Mucosa of stomach (tissue), 1 donor: ENCODE measurements at regions not wholly inside any gene's neighbourhood (a gene's known extent, or its start where the extent isn't known, plus 50 kb on each side); places are given as distances from the start of the nearest gene placed in this dataset.

Experiments used
- H3K27me3 ChIP-seq: one replicate; pipeline ENCODE4 v1.7.0; 2013; ENCODE audit warnings: mild to moderate bottlenecking, low read length; ENCODE audit not compliant: control insufficient read depth, insufficient read depth
- H3K36me3 ChIP-seq: one replicate; pipeline ENCODE4 v1.7.0; 2013; ENCODE audit warnings: low read length; ENCODE audit not compliant: control insufficient read depth, insufficient read depth
- H3K4me1 ChIP-seq: one replicate; pipeline ENCODE4 v1.7.0; 2013; ENCODE audit warnings: mild to moderate bottlenecking, low read length; ENCODE audit not compliant: control insufficient read depth, insufficient read depth
- H3K4me3 ChIP-seq: one replicate; pipeline ENCODE4 v1.7.0; 2013; ENCODE audit warnings: low read length
- H3K9ac ChIP-seq: one replicate; pipeline ENCODE4 v1.7.0; 2013; ENCODE audit warnings: mild to moderate bottlenecking, low read length, moderate library complexity
- H3K9me3 ChIP-seq: one replicate; pipeline ENCODE4 v1.7.0; 2013; ENCODE audit warnings: mild to moderate bottlenecking, low read length, moderate library complexity; ENCODE audit not compliant: control insufficient read depth
- donor health status: Pancreatic carcinoma.

GRCh38 chr2:219976871-219977270, 349.4 kb downstream of the SLC4A3 start:
- Histone ChIP-seq H3K9ac (no peak overlapping the region), H3K9me3 (no peaks in the 10 kb centered on the region), H3K27me3 (no peaks in the 10 kb centered on the region), H3K4me3 (no peak overlapping the region), H3K36me3 (no peaks in the 10 kb centered on the region), H3K4me1 (no peaks in the 10 kb centered on the region)

- H3K4me1 ChIP-seq = no peaks in the 10 kb centered on the region
- H3K9me3 ChIP-seq = no peaks in the 10 kb centered on the region
- no peaks in the 10 kb centered on the region for H3K36me3 ChIP-seq
- no peaks in the 10 kb centered on the region for H3K27me3 ChIP-seq
- no peak overlapping the region for H3K9ac ChIP-seq
- H3K4me3 ChIP-seq = no peak overlapping the region
These were observed 353.2 kb downstream of the SLC4A3 start for GRCh38 chr2:219980638-219981037.

GRCh38 chr2:219983836-219984235, 356.4 kb downstream of the SLC4A3 start:
- no peaks in the 10 kb centered on the region for H3K4me1 ChIP-seq
- no peaks in the 10 kb centered on the region for H3K27me3 ChIP-seq
- no peaks in the 10 kb centered on the region for H3K9me3 ChIP-seq
- no peak overlapping the region for H3K4me3 ChIP-seq
- H3K9ac ChIP-seq = no peak overlapping the region
- no peaks in the 10 kb centered on the region for H3K36me3 ChIP-seq

- Histone ChIP-seq H3K9me3 (no peaks in the 10 kb centered on the region), H3K9ac (no peak overlapping the region), H3K4me1 (no peaks in the 10 kb centered on the region), H3K36me3 (no peaks in the 10 kb centered on the region), H3K4me3 (no peak overlapping the region), H3K27me3 (no peaks in the 10 kb centered on the region)
These were observed 357.6 kb downstream of the SLC4A3 start for GRCh38 chr2:219985017-219985416.

GRCh38 chr2:219987830-219988229, 360.4 kb downstream of the SLC4A3 start:
- no peaks in the 10 kb centered on the region for H3K4me1 ChIP-seq

GRCh38 chr2:219989744-219990143, 362.3 kb downstream of the SLC4A3 start:
- Histone ChIP-seq H3K9me3 (no peaks in the 10 kb centered on the region), H3K4me1 (no peaks in the 10 kb centered on the region), H3K36me3 (no peaks in the 10 kb centered on the region), H3K4me3 (no peak overlapping the region), H3K9ac (no peak overlapping the region), H3K27me3 (no peaks in the 10 kb centered on the region)

More at GRCh38 chr2:219987830-219988229, 360.4 kb downstream of the SLC4A3 start:
- no peaks in the 10 kb centered on the region for H3K9me3 ChIP-seq
- no peaks in the 10 kb centered on the region for H3K27me3 ChIP-seq
- no peak overlapping the region for H3K9ac ChIP-seq
- no peaks in the 10 kb centered on the region for H3K36me3 ChIP-seq
- no peak overlapping the region for H3K4me3 ChIP-seq

- Histone ChIP-seq H3K4me3 (no peak overlapping the region), H3K4me1 (no peaks in the 10 kb centered on the region), H3K9me3 (no peaks in the 10 kb centered on the region), H3K9ac (no peak overlapping the region), H3K27me3 (no peaks in the 10 kb centered on the region), H3K36me3 (no peaks in the 10 kb centered on the region)
These were observed 363.7 kb downstream of the SLC4A3 start for GRCh38 chr2:219991116-219991515.

GRCh38 chr2:219995399-219995798, 368.0 kb downstream of the SLC4A3 start:
- Histone ChIP-seq H3K9me3 (no peaks in the 10 kb centered on the region), H3K36me3 (no peaks in the 10 kb centered on the region), H3K27me3 (no peaks in the 10 kb centered on the region), H3K9ac (no peak overlapping the region), H3K4me3 (no peak overlapping the region), H3K4me1 (no peaks in the 10 kb centered on the region)

GRCh38 chr2:219995991-219996765, 368.7 kb downstream of the SLC4A3 start:
- no peak overlapping the region for H3K4me3 ChIP-seq
- H3K27me3 ChIP-seq = no peaks in the 10 kb centered on the region
- H3K4me1 ChIP-seq = no peaks in the 10 kb centered on the region
- H3K36me3 ChIP-seq = no peaks in the 10 kb centered on the region
- H3K9ac ChIP-seq = no peak overlapping the region
- H3K9me3 ChIP-seq = no peaks in the 10 kb centered on the region

GRCh38 chr2:219997341-219997851, 370.0 kb downstream of the SLC4A3 start:
- no peaks in the 10 kb centered on the region for H3K9me3 ChIP-seq
- H3K4me3 ChIP-seq = no peak overlapping the region
- H3K36me3 ChIP-seq = no peaks in the 10 kb centered on the region
- no peaks in the 10 kb centered on the region for H3K27me3 ChIP-seq
- H3K9ac ChIP-seq = no peak overlapping the region
- H3K4me1 ChIP-seq = no peaks in the 10 kb centered on the region

- H3K4me1 ChIP-seq = no peaks in the 10 kb centered on the region
- H3K9ac ChIP-seq = no peak overlapping the region
- no peak overlapping the region for H3K4me3 ChIP-seq
These were observed 370.7 kb downstream of the SLC4A3 start for GRCh38 chr2:219998107-219998506.

GRCh38 chr2:219998714-219999227, 371.3 kb downstream of the SLC4A3 start:
- Histone ChIP-seq H3K9ac (no peak overlapping the region), H3K9me3 (no peaks in the 10 kb centered on the region), H3K4me1 (no peaks in the 10 kb centered on the region), H3K27me3 (no peaks in the 10 kb centered on the region), H3K36me3 (no peaks in the 10 kb centered on the region), H3K4me3 (no peak overlapping the region)

More at GRCh38 chr2:219998107-219998506, 370.7 kb downstream of the SLC4A3 start:
- no peaks in the 10 kb centered on the region for H3K36me3 ChIP-seq
- no peaks in the 10 kb centered on the region for H3K9me3 ChIP-seq
- H3K27me3 ChIP-seq = no peaks in the 10 kb centered on the region
